HL-60 (cell line): ENCODE measurements at regions not wholly inside any gene's neighbourhood (a gene's known extent, or its start where the extent isn't known, plus 50 kb on each side); places are given as distances from the start of the nearest gene placed in this dataset.
"Not testable (repeated sequence)": the region's sequence is repeated elsewhere in the genome, so short reads cannot be mapped to it uniquely, and the experiment has no call there.

Experiments used
- DNase-seq, 2 experiments: peaks; one replicate each; pipeline ENCODE4 v3.0.0-alpha.2; 2010 to 2020; ENCODE audit warnings: low read depth in 1 of 2, low spot score in 1 of 2
- H3K27ac ChIP-seq: fragments of 250-450 bp; sonication (Bioruptor Pico); replicated peaks from 2 replicates; pipeline ENCODE4 v1.5.1; 2020; ENCODE audit warnings: mild to moderate bottlenecking, moderate library complexity
- H3K27me3 ChIP-seq: fragments of 250-450 bp; sonication (Bioruptor Pico); 2 replicates; pipeline ENCODE4 v1.5.1; 2021; ENCODE audit warnings: mild to moderate bottlenecking, moderate library complexity; ENCODE audit not compliant: insufficient read depth, poor library complexity, severe bottlenecking
- H3K4me3 ChIP-seq: replicated peaks from 2 replicates; pipeline ENCODE4 v1.5.1; 2011; ENCODE audit warnings: mild to moderate bottlenecking, control low read depth, low read length; ENCODE audit not compliant: insufficient read depth
- GABPA ChIP-seq: IDR thresholded peaks from 2 replicates; pipeline ENCODE4 v1.6.1; 2012; ENCODE audit warnings: low read depth
- POLR2AphosphoS5 ChIP-seq: IDR thresholded peaks from 2 replicates; pipeline ENCODE4 v1.6.1; 2012; ENCODE audit warnings: low read depth
- REST ChIP-seq: IDR thresholded peaks from 2 replicates; pipeline ENCODE4 v1.6.1; 2012; ENCODE audit warnings: low read depth; ENCODE audit not compliant: insufficient replicate concordance
- SPI1 ChIP-seq: IDR thresholded peaks from 2 replicates; pipeline ENCODE4 v1.6.1; 2012; ENCODE audit warnings: low read depth, mild to moderate bottlenecking, borderline replicate concordance
- TF ChIP-seq, protein P1 (sequence below): IDR thresholded peaks from one replicate; pipeline ENCODE4 v1.5.1; 2011; ENCODE audit warnings: low read length, control low read depth, inconsistent platforms; ENCODE audit not compliant: insufficient read depth

DNA sequence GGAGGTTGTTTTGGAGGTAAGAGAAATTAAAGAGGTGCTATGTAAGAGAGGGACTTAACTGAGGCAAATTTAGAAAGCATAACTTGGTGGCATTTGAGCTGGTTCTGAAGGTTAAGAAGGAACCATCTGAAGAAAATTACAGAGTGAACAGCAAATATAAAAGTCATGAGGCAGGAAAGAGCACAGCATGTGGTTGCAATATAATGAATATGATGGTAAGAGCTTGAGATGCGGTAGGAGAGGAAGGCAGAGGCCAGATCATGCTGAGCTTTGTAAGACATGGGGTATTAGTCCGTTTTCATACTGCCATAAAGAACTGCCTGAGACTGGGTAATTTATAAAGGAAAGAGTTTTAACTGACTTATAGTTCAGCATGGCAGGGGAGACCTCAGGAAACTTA is 279.1 kb downstream of the UTRN start:
- TF ChIP-seq, protein P1, sequence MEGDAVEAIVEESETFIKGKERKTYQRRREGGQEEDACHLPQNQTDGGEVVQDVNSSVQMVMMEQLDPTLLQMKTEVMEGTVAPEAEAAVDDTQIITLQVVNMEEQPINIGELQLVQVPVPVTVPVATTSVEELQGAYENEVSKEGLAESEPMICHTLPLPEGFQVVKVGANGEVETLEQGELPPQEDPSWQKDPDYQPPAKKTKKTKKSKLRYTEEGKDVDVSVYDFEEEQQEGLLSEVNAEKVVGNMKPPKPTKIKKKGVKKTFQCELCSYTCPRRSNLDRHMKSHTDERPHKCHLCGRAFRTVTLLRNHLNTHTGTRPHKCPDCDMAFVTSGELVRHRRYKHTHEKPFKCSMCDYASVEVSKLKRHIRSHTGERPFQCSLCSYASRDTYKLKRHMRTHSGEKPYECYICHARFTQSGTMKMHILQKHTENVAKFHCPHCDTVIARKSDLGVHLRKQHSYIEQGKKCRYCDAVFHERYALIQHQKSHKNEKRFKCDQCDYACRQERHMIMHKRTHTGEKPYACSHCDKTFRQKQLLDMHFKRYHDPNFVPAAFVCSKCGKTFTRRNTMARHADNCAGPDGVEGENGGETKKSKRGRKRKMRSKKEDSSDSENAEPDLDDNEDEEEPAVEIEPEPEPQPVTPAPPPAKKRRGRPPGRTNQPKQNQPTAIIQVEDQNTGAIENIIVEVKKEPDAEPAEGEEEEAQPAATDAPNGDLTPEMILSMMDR = no peak
- TF ChIP-seq POLR2AphosphoS5 (no peak), REST (no peak), GABPA (no peak), SPI1 (no peak)
- DNase-seq = no peak
- no peak overlapping the region for H3K27ac ChIP-seq
- no peak overlapping the region for H3K4me3 ChIP-seq
- H3K27me3 ChIP-seq = no peaks in the 10 kb centered on the region

DNA sequence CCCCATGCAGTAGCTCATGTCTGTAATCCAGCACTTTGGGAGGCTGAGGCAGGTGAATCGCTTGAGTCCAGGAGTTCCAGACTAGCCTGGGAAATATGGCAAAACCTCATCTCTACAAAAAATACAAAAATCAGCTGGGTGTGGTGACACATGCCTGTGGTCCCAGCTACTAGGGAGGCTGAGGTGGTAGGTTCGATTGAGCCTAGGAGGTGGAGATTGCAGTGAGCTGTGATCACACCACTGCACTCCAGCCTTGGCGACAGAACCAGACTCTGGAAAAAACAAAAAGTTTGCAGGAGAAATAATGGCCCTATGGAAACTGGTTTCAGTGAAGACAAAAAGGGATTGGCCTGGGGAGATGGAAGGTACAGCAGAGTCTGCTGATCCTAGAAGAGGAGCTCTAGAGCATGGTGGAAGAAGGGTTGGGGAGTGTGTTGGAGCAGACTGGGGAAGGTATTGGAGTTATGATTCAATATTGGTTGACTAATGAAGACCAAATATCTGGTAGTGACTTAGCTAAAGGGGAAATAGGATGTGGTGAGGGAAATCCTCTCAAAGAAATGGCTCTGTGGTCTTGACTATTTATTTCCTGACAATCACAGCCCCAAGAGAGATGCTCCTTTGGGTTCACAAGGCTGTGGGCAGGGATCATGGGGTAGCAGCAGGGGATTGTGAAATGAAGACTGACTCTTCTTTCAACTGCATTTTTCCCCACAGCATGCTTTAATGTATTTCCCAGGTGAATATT is 281.9 kb downstream of the UTRN start:
- no peak for DNase-seq
- Histone ChIP-seq H3K4me3 (no peak overlapping the region), H3K27me3 (no peaks in the 10 kb centered on the region), H3K27ac (no peak overlapping the region)
- TF ChIP-seq GABPA (no peak), REST (no peak), SPI1 (no peak), POLR2AphosphoS5 (no peak)
- TF ChIP-seq, protein P1 = no peak

- Histone ChIP-seq H3K4me3 (no peak overlapping the region), H3K27me3 (no peaks in the 10 kb centered on the region), H3K27ac (no peak overlapping the region)
- no peak for DNase-seq
- TF ChIP-seq GABPA (no peak), SPI1 (no peak), REST (no peak), POLR2AphosphoS5 (no peak)
- TF ChIP-seq, protein P1 = no peak
Measured at GRCh38 chr6:144568241-144568640, 283.1 kb downstream of the UTRN start.

- H3K4me3 ChIP-seq, H3K27me3 ChIP-seq, DNase-seq, H3K27ac ChIP-seq: not testable (repeated sequence)
Measured at GRCh38 chr6:144572541-144572940, 287.4 kb downstream of the UTRN start.
